ENCODE measurements at regions not wholly inside any gene's neighbourhood (a gene's known extent, or its start where the extent isn't known, plus 50 kb on each side); places are given as distances from the start of the nearest gene placed in this dataset.
A peak's percentile ranks its signal among the peaks of the same experiment; 100 is the strongest.
"Not testable (repeated sequence)": the region's sequence is repeated elsewhere in the genome, so short reads cannot be mapped to it uniquely, and the experiment has no call there.

- peak; percentile 31 for DNase-seq (ENCODE audit: low spot score)
Measured at GRCh38 chr7:81182056-81182455, 263.2 kb upstream of the SEMA3C start.

DNA sequence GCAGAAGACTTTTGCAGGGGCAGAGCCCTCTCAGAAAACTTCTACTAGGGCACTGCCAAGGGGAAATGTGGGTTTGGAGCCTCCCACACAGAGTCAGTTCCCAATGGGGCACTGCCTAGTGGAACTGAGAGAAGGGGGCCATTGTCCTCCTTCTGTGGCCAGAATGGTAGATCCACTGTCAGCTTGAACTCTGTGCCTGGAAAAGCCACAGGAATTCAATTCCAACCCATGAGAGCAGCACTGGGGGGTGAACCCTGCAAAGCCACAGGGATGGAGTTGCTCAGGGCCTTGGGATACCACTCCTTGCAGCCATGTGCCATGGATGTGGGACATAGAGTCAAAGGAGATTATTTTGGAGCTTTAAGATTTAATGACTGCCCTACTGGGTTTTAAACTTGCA, 262.2 kb upstream of the SEMA3C start:
- DNase-seq (ENCODE audit: low spot score), result no peak

- DNase-seq (ENCODE audit: low spot score), result no peak
Measured at GRCh38 chr7:81180573-81180972, 261.7 kb upstream of the SEMA3C start.

DNA sequence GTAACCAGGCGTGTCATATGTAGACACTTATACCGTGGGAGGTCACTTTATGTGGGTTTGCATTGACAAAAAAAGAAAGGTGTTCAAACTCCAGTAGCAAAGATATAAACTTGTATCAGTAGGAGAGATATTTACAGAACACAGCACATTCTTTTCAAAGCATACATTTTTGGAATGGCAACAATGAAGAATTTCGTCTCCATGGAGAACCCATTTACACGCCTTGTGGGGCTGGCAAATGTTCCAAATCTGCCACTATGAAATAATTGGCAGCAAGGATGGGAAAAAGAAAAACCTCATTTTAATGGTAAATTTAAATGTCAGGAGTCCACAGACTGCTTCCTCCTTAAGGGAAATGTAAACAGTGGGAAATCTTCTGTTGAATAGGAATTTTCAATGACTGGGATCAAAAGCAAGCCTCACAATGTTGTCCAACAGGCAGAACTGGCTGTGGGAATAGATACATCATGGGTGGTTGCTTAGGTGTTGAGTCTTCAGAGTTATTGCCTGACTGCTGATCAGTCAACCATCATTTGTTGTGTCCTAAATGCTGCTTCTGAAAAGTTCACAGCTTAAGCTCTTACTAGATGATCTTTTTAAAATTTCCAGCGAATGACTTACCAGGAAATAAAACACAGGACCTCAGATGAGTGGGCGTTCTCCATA, 256.6 kb upstream of the SEMA3C start:
- no peak for DNase-seq (ENCODE audit: low spot score)

- DNase-seq (ENCODE audit: low spot score), result peak; percentile 84
Measured at GRCh38 chr7:81173766-81174281, 255.0 kb upstream of the SEMA3C start.

GRCh38 chr7:81170291-81170690, 251.4 kb upstream of the SEMA3C start:
- no peak for DNase-seq (ENCODE audit: low spot score)

GRCh38 chr7:81167934-81168333, 249.1 kb upstream of the SEMA3C start:
- DNase-seq (ENCODE audit: low spot score), result no peak

GRCh38 chr7:81165070-81165469, 246.2 kb upstream of the SEMA3C start:
- DNase-seq (ENCODE audit: low spot score), result no peak

- DNase-seq (ENCODE audit: low spot score), result peak; percentile 78
Measured at GRCh38 chr7:81162771-81163525, 244.1 kb upstream of the SEMA3C start.

GRCh38 chr7:81162234-81162633, 243.4 kb upstream of the SEMA3C start:
- no peak for DNase-seq (ENCODE audit: low spot score)

GRCh38 chr7:81161451-81162075, 242.7 kb upstream of the SEMA3C start:
- peak; percentile 96 for DNase-seq (ENCODE audit: low spot score)

DNA sequence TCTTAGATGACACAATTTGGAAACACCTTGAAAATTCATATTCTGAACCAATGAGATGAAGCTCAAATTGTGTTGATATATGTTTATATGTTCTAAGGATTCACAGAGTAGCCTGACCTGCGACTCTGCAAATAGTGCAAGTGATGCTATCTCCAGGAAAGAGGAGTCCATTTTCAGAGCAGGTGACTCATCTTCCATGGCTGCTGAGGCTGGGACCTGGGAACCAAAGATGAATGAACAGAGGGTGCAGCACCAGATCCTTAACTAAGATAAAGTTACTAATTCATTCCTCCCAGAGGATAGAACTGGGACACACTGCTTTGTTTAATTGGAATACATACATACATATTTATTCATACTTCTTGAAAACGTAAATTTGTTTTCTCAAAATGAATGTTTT, 240.6 kb upstream of the SEMA3C start:
- peak; percentile 66 for DNase-seq (ENCODE audit: low spot score)

DNA sequence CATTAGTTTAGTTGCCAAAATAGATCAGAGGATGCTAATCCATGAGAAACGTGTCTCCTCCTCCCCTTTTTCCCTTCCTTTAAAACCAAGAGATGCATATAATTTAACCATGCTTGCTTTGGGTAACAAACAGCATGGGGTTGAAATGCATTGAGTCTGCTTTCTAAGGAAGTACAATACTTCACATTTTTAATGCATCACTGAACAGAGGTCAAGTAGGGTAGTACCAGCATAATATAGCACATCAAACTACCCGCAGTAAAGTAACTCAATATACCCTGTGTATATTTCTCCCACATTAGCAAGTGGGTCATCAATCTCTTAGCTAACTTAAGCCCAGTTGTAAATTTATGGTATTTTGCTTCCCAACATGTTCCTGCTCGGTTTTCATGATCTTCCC, 239.3 kb upstream of the SEMA3C start:
- no peak for DNase-seq (ENCODE audit: low spot score)

DNA sequence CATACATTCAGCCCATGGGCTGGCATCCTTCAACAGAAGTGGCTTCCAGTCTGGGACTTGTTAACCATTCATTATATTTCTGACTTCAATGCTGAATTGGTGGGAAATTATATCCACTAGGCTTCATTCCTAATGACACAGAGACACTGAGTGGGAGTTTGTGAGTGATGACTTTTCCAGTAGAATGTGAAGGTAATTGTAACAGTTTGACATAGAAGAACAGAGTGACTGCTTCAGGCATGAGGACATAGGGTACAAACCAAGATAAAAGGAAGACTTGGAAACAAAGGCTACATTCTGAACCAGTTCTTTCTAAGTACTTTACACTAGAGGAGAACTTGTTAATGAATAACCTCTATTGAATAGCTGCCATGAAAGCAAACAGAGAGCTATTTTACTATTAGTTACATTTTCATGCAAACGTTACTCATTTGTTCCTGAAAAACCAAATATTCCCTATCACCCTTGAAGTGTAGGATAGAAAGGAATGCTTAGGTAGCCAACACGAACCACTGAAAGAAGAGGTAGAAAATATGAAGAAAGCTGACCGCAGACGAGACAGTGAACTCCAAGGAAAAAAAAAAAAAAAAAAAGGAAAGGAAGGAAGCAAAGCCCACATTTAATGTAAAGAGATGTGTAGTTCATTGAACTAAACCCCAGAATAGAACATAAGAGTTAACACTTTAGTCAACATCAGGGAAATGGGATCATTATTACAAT, 237.0 kb upstream of the SEMA3C start:
- DNase-seq (ENCODE audit: low spot score), result no peak

GRCh38 chr7:81154565-81154964, 235.7 kb upstream of the SEMA3C start:
- DNase-seq (ENCODE audit: low spot score), result no peak

- not testable (repeated sequence) for DNase-seq (ENCODE audit: low spot score)
Measured at GRCh38 chr7:81152925-81153324, 234.1 kb upstream of the SEMA3C start.

DNA sequence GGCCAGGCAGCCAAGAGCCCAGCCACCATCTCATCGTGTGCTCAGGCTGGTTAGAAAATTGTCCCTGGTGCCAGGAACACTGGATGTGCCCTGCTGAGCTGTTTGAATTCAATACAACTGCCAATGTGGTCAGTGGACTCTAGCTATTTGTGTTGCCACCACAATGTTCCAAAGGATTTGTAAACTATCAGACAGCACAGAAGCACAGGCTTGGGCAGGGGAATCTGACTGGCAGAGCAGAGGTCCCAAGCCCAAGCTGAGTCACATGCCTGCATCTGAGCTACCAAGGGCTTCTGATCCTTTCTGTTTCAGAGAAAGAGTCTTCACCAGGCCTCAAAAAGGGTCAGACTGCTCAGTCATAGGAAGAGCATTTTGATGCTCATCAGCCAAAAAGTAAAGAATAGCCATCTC, 232.1 kb upstream of the SEMA3C start:
- no peak for DNase-seq (ENCODE audit: low spot score)

DNA sequence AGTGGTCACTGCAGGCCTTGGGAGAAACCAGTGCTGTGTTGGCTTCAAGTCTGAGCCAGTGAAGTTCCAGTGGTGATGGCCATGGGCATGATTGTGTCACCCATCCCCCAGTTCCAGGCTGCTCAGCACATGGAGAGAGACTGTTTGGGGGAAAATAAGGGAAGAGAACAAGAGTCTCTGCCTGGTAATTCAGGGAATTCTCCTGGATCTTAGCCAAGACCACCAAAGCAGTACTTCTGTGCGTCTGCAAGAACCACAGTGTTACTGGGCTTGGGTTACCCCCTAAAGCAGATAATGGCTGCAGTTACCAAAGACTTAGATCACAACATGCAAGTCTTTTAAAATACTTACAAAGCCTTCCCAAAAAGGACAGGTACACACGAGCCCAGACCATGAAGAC, 225.0 kb upstream of the SEMA3C start:
- no peak for DNase-seq (ENCODE audit: low spot score)

DNA sequence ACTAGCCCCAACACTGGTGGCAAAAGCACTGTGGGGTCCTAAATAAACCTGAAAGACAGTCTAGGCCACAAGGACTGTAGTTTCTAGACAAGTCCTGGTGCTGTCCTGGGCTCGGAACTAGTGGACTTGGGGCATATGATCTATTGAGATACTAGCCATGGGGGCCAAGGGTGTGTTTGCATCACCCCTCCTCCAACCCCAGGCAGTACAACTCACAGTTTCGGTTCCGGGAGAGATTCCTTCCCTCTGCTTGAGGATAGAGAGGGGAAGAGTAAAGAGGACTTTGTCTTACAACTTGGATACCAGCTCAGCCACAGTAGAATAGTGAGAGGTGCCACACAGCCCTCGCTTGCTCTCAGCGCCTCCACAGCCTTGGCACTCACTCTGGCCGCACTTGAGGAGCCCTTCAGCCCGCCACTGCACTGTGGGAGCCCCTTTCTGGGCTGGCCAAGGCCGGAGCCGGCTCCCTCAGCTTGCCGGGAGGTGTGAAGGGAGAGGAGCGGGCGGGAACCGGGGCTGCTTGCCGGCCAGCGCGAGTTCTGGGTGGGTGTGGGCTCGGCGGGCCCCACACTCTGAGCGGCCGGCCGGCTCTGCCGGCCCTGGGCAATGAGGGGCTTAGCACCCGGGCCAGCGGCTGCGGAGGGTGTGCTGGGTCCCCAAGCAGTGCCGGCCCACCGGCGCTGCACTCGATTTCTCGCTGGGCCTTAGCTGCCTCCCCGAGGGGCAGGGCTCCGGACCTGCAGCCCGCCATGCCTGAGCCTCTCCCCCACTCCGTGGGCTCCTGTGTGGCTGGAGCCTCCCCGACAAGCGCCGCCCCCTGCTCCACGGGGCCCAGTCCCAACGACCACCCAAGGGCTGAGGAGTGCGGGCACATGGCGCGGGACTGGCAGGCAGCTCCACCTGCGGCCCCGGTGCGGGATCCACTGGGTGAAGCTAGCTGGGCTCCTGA, 222.7 kb upstream of the SEMA3C start:
- DNase-seq (ENCODE audit: low spot score), result not testable (repeated sequence)

GRCh38 chr7:81140775-81141174, 221.9 kb upstream of the SEMA3C start:
- no peak for DNase-seq (ENCODE audit: low spot score)

DNA sequence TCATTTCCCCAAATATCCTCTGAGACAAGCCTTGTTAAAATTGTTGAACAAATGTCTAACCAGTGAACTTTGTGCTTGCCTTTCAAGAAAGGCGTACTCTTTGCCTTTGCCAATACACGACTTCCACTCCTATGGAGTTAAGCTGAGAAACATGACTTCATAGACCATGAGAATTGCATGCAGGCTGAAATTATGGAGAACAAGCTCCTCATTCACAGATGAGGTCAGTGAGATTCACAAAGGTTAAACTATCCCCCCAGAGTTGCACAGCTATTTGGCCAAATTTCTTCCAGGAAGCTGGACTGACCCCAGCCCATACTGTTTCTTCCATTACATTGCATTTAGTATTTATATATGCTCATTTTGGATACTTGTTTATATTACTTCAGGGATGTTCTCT, 221.4 kb upstream of the SEMA3C start:
- no peak for DNase-seq (ENCODE audit: low spot score)

All from A172 (cell line).